ENCODE measurements at regions not wholly inside any gene's neighbourhood (a gene's known extent, or its start where the extent isn't known, plus 50 kb on each side); places are given as distances from the start of the nearest gene placed in this dataset.

GRCh38 chr1:55399346-55399745 lies 184.2 kb upstream of the USP24 start:
- POLR2A ChIA-PET (ENCODE audit: unreplicated experiment): no interaction called here
- TF ChIP-seq EZH2 (IDR thresholded peaks at IDR 0.05; ENCODE audit: low read length, unreplicated experiment) (no peak), CTCF (conservative IDR thresholded peaks at IDR 0.05; ENCODE audit: low read depth, low read length) (no peak), EZH2phosphoT487 (IDR thresholded peaks at IDR 0.05; ENCODE audit: borderline replicate concordance, low read length) (no peak)
- no peak overlapping the region for H3K4me3 ChIP-seq (ENCODE audit: low read length)
- H3K9ac ChIP-seq (ENCODE audit: low read length): no peak overlapping the region
- no peaks in the 10 kb centered on the region for H3F3A ChIP-seq (ENCODE audit: low read length, unreplicated experiment)
- H3K27me3 ChIP-seq (ENCODE audit: low read length): no peaks in the 10 kb centered on the region
- H3K9me3 ChIP-seq (ENCODE audit: low read length): 0 out of 2 replicates have a peak, but pooled peaks cover 6% of the 10 kb centered on the region
- H3K27ac ChIP-seq (ENCODE audit: low read length): no peak overlapping the region
- no peaks in the 10 kb centered on the region for H4K20me1 ChIP-seq (ENCODE audit: low read length)
- BruUV-seq (replicated peaks): no TSS peak
- H3K36me3 ChIP-seq (ENCODE audit: low read depth, low read length): no peaks in the 10 kb centered on the region
- DNase-seq (no peak), ATAC-seq (no peak)
- no peak overlapping the region for H3K4me2 ChIP-seq (ENCODE audit: low read length)
- no peaks in the 10 kb centered on the region for H3K9me2 ChIP-seq (replicated peaks; ENCODE audit: low read length)
- intact Hi-C loops (cut with micrococcal nuclease): no loop called here
- CTCF ChIA-PET: no interaction called here
- H3K79me2 ChIP-seq (ENCODE audit: low read length): no peaks in the 10 kb centered on the region
- peaks cover 11% of the 10 kb centered on the region; the same call in 1 of the 2 replicates for H3K4me1 ChIP-seq (ENCODE audit: insufficient read depth, low read length)
- no peak overlapping the region for H2AFZ ChIP-seq (ENCODE audit: low read length)

GRCh38 chr1:55396381-55396891 lies 181.3 kb upstream of the USP24 start:
- POLR2A ChIA-PET (ENCODE audit: unreplicated experiment): no interaction called here
- BruUV-seq (replicated peaks): no TSS peak

More at GRCh38 chr1:55396381-55396891, 181.3 kb upstream of the USP24 start:
- H3F3A ChIP-seq (ENCODE audit: low read length, unreplicated experiment): no peaks in the 10 kb centered on the region
- no peak overlapping the region for H2AFZ ChIP-seq (ENCODE audit: low read length)
- no peak overlapping the region for H3K4me3 ChIP-seq (ENCODE audit: low read length)
- H3K4me1 ChIP-seq (ENCODE audit: insufficient read depth, low read length): no peaks in the 10 kb centered on the region
- H3K79me2 ChIP-seq (ENCODE audit: low read length): no peaks in the 10 kb centered on the region
- no peak for TF ChIP-seq CTCF (conservative IDR thresholded peaks at IDR 0.05; ENCODE audit: low read depth, low read length)
- TF ChIP-seq EZH2phosphoT487 (IDR thresholded peaks at IDR 0.05; ENCODE audit: borderline replicate concordance, low read length): no peak
- no peak for TF ChIP-seq EZH2 (IDR thresholded peaks at IDR 0.05; ENCODE audit: low read length, unreplicated experiment)
- DNase-seq: no peak
- H3K36me3 ChIP-seq (ENCODE audit: low read depth, low read length): no peaks in the 10 kb centered on the region
- no peak overlapping the region for H3K27ac ChIP-seq (ENCODE audit: low read length)
- H3K27me3 ChIP-seq (ENCODE audit: low read length): no peaks in the 10 kb centered on the region
- ATAC-seq: no peak
- intact Hi-C loops (cut with micrococcal nuclease): no loop called here
- CTCF ChIA-PET: no interaction called here
- no peak overlapping the region for H3K9ac ChIP-seq (ENCODE audit: low read length)
- H4K20me1 ChIP-seq (ENCODE audit: low read length): no peaks in the 10 kb centered on the region
- no peak overlapping the region for H3K4me2 ChIP-seq (ENCODE audit: low read length)
- no peaks in the 10 kb centered on the region for H3K9me2 ChIP-seq (replicated peaks; ENCODE audit: low read length)
- H3K9me3 ChIP-seq (ENCODE audit: low read length): 0 out of 2 replicates have a peak, but pooled peaks cover 6% of the 10 kb centered on the region
